ENCODE measurements at regions not wholly inside any gene's neighbourhood (a gene's known extent, or its start where the extent isn't known, plus 50 kb on each side); places are given as distances from the start of the nearest gene placed in this dataset.

DNA sequence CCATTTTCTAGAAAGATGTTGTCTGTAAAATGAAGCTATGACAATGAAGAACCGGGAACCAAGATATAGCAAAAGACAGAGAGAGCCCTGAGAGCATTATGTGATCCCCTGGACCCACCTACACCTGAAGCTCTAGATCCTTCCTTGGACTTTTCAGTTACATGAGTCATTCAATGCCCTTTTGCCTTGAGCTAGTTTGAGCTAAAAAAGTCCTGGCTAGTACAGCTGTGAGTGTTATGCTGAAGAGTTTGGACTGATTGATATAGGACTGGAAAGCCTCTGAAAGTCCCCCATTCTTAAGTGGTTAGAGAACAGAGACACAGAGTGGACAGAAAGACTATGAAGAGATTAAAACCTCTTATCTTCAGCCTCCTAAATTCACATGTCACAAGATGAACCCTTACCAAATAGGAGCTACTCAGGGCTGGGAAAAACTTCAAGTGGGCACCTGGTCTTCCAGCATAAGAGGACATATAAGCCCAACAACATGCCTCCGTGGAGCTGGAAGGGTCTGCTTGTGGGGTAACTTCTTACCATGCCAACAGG lies 386.8 kb upstream of the NFE2L3 start:
- no peak for TF ChIP-seq POLR2AphosphoS5 (IDR thresholded peaks at IDR 0.05; ENCODE audit: low read depth, low read length)
- no peak for TF ChIP-seq TAF1 (IDR thresholded peaks at IDR 0.05; ENCODE audit: low read depth, low read length)
- TF ChIP-seq POLR2A (IDR thresholded peaks at IDR 0.05; ENCODE audit: low read depth, low read length): no peak
- no peak for TF ChIP-seq SPI1 (IDR thresholded peaks at IDR 0.05; ENCODE audit: low read depth, low read length)
- no peak for TF ChIP-seq PAX5 (IDR thresholded peaks at IDR 0.05; ENCODE audit: insufficient read depth, low read length, severe bottlenecking)
